A673 (cell line): ENCODE measurements at regions not wholly inside any gene's neighbourhood (a gene's known extent, or its start where the extent isn't known, plus 50 kb on each side); places are given as distances from the start of the nearest gene placed in this dataset.

Source experiments
- EZH2 ChIP-seq: fragments of 200-600 bp; sonication (generic); IDR thresholded peaks from 2 replicates; pipeline ENCODE4 v1.6.1; 2017; ENCODE audit warnings: borderline replicate concordance, low read depth, mild to moderate bottlenecking, mixed read lengths, antibody characterized with exemption, low read length; ENCODE audit not compliant: poor library complexity, severe bottlenecking
- TF ChIP-seq, protein P1 (sequence below): fragments of 300-800, 200-600 bp; sonication (generic); conservative IDR thresholded peaks from 2 replicates; pipeline ENCODE4 v1.5.1; 2017; ENCODE audit warnings: low read depth, mild to moderate bottlenecking, antibody characterized with exemption, low read length, moderate library complexity, mixed read lengths

DNA sequence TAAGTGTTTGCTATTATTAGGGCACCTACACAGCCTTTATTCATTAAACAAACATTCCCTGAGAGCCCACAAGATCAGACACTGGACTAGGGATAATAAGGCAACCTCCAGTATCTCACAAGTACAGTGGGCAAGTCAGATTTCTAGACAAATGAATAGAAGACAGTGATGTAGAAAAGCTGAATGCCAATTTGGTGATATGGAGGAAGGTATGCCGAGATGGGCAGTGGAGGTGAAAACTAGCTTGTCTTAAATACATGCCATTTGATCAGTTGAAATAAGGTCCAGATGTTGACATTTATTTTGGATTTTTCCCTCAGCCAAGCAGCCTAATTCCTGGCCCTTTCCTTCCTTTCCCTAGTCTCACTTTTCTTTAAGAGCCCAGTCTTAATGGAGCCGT is 130.3 kb downstream of the RXFP2 start:
- TF ChIP-seq, protein P1, sequence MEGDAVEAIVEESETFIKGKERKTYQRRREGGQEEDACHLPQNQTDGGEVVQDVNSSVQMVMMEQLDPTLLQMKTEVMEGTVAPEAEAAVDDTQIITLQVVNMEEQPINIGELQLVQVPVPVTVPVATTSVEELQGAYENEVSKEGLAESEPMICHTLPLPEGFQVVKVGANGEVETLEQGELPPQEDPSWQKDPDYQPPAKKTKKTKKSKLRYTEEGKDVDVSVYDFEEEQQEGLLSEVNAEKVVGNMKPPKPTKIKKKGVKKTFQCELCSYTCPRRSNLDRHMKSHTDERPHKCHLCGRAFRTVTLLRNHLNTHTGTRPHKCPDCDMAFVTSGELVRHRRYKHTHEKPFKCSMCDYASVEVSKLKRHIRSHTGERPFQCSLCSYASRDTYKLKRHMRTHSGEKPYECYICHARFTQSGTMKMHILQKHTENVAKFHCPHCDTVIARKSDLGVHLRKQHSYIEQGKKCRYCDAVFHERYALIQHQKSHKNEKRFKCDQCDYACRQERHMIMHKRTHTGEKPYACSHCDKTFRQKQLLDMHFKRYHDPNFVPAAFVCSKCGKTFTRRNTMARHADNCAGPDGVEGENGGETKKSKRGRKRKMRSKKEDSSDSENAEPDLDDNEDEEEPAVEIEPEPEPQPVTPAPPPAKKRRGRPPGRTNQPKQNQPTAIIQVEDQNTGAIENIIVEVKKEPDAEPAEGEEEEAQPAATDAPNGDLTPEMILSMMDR = no peak
- TF ChIP-seq EZH2 = no peak
